GM19468 (cell line): ENCODE measurements at regions not wholly inside any gene's neighbourhood (a gene's known extent, or its start where the extent isn't known, plus 50 kb on each side); places are given as distances from the start of the nearest gene placed in this dataset.

Experiments used
- ATAC-seq: cut with Tn5 transposase; IDR thresholded peaks from one replicate; pipeline ENCODE4 v1.9.1; 2021; ENCODE audit warnings: mild to moderate bottlenecking, moderate library complexity, moderate number of reproducible peaks; ENCODE audit not compliant: unreplicated experiment; ENCODE audit errors: extremely low read depth

- ATAC-seq, result no peak
Observed at GRCh38 chr2:187148059-187148714, 299.2 kb upstream of the ZSWIM2 start.

GRCh38 chr2:187143537-187143936 is 294.6 kb upstream of the ZSWIM2 start:
- ATAC-seq, result no peak

GRCh38 chr2:187139469-187139868 is 290.5 kb upstream of the ZSWIM2 start:
- ATAC-seq, result no peak

GRCh38 chr2:187138265-187138664 is 289.3 kb upstream of the ZSWIM2 start:
- no peak for ATAC-seq

GRCh38 chr2:187136646-187137045 is 287.7 kb upstream of the ZSWIM2 start:
- ATAC-seq, result no peak

- no peak for ATAC-seq
Observed at GRCh38 chr2:187134306-187134705, 285.3 kb upstream of the ZSWIM2 start.

- no peak for ATAC-seq
Observed at GRCh38 chr2:187129868-187130267, 280.9 kb upstream of the ZSWIM2 start.

- ATAC-seq, result no peak
Observed at GRCh38 chr2:187129306-187129705, 280.3 kb upstream of the ZSWIM2 start.

GRCh38 chr2:187126247-187127005 is 277.5 kb upstream of the ZSWIM2 start:
- no peak for ATAC-seq

GRCh38 chr2:187125318-187125717 is 276.3 kb upstream of the ZSWIM2 start:
- no peak for ATAC-seq

GRCh38 chr2:187124529-187124928 is 275.6 kb upstream of the ZSWIM2 start:
- ATAC-seq, result no peak

GRCh38 chr2:187118331-187119099 is 269.5 kb upstream of the ZSWIM2 start:
- ATAC-seq, result no peak

- ATAC-seq, result no peak
Observed at GRCh38 chr2:187117483-187117882, 268.5 kb upstream of the ZSWIM2 start.

- ATAC-seq, result no peak
Observed at GRCh38 chr2:187115627-187116026, 266.7 kb upstream of the ZSWIM2 start.

- ATAC-seq, result no peak
Observed at GRCh38 chr2:187107001-187107400, 258.0 kb upstream of the ZSWIM2 start.

GRCh38 chr2:187105218-187105617 is 256.2 kb upstream of the ZSWIM2 start:
- no peak for ATAC-seq

- no peak for ATAC-seq
Observed at GRCh38 chr2:187102381-187102780, 253.4 kb upstream of the ZSWIM2 start.

- ATAC-seq, result no peak
Observed at GRCh38 chr2:187098154-187098553, 249.2 kb upstream of the ZSWIM2 start.

GRCh38 chr2:187093771-187094412 is 244.9 kb upstream of the ZSWIM2 start:
- no peak for ATAC-seq

- ATAC-seq, result no peak
Observed at GRCh38 chr2:187091664-187092063, 242.7 kb upstream of the ZSWIM2 start.

GRCh38 chr2:187084524-187084923 is 235.6 kb upstream of the ZSWIM2 start:
- no peak for ATAC-seq
